HCT116 (cell line): ENCODE measurements at regions not wholly inside any gene's neighbourhood (a gene's known extent, or its start where the extent isn't known, plus 50 kb on each side); places are given as distances from the start of the nearest gene placed in this dataset.

Experiments used
- ATAC-seq: fragments of 200-7000 bp; cut with Tn5 transposase; 2 replicates; pipeline ENCODE4 v1.9.1; 2020; ENCODE audit warnings: mild to moderate bottlenecking, moderate library complexity
- BruUV-seq: library from RNA; stranded (reverse); fragments of 400-500 nt; replicated peaks from 2 replicates; lab custom pipeline; 2021; lab: Mats Ljungman, UMichigan
- CTCF ChIA-PET: fragments of 300-600 bp; sonication (Branson Sonifier 250); formaldehyde crosslinking; loops from one replicate; lab custom pipeline; 2021; ENCODE audit warnings: antibody characterized with exemption; lab: Charles Lee
- POLR2A ChIA-PET: fragments of 300-600, 350-600 bp; sonication (Branson Sonifier 250); formaldehyde crosslinking; loops from one replicate; lab custom pipeline; 2021; ENCODE audit warnings: antibody characterized with exemption; lab: Charles Lee
- RAD21 ChIA-PET, 2 experiments: fragments of 300-600 bp; sonication (Branson Sonifier 250); formaldehyde crosslinking; loops; one replicate each; lab custom pipeline; 2023; ENCODE audit warnings: low total read pairs in 2 of 2; ENCODE audit not compliant: uncharacterized antibody in 2 of 2, unreplicated experiment in 2 of 2, low non-redundant PET in 1 of 2; lab: Charles Lee
- DNase-seq: peaks from one replicate; pipeline ENCODE4 v3.0.0-alpha.2; 2010; ENCODE audit warnings: low read depth, low spot score
- H2AFZ ChIP-seq: fragments of 200-600 bp; shearing (Covaris generic), sonication (generic); 2 replicates; pipeline ENCODE4 v1.6.1; 2017; ENCODE audit warnings: low read depth, mixed run types, mixed read lengths, antibody characterized with exemption, low read length; ENCODE audit not compliant: poor library complexity, severe bottlenecking
- H3K27ac ChIP-seq: 2 replicates; pipeline ENCODE4 v1.5.1; 2012; ENCODE audit warnings: low read depth, low read length
- H3K27me3 ChIP-seq: fragments of 200-600 bp; sonication (generic); 2 replicates; pipeline ENCODE4 v1.6.1; 2016; ENCODE audit warnings: mixed run types, low read length, mixed read lengths; ENCODE audit not compliant: insufficient read depth
- H3K36me3 ChIP-seq, 2 experiments: fragments of 200-500 bp in 1 of 2; fragments of 200-600 bp in 1 of 2; sonication (Bioruptor generic) in 1 of 2; sonication (generic) in 1 of 2; 2 replicates each; pipeline versions ENCODE4 v1.5.1 to v1.6.1; 2014 to 2016; ENCODE audit warnings: low read length in 2 of 2, inconsistent platforms in 1 of 2, mixed read lengths in 1 of 2, mixed run types in 1 of 2; ENCODE audit not compliant: insufficient read depth in 2 of 2, control insufficient read depth in 1 of 2
- H3K4me1 ChIP-seq, 2 experiments: fragments of 200-600 bp in 1 of 2; sonication (generic) in 1 of 2; 2 replicates each; pipeline versions ENCODE4 v1.5.1 to v1.6.1; 2012 to 2017; ENCODE audit warnings: low read length in 2 of 2, inconsistent platforms in 1 of 2, mild to moderate bottlenecking in 1 of 2, mixed read lengths in 1 of 2, mixed run types in 1 of 2, moderate library complexity in 1 of 2; ENCODE audit not compliant: insufficient read depth in 2 of 2, control insufficient read depth in 1 of 2
- H3K4me2 ChIP-seq: fragments of 200-600 bp; sonication (generic); 2 replicates; pipeline ENCODE4 v1.6.1; 2017; ENCODE audit warnings: mixed run types, low read length, mixed read lengths
- H3K4me3 ChIP-seq, 2 experiments: fragments of 200-600 bp in 1 of 2; sonication (generic) in 1 of 2; replicated peaks in 1 of 2; 2 replicates each; pipeline ENCODE4 v1.5.1; 2011 to 2016; ENCODE audit warnings: low read length in 2 of 2, control low read depth in 1 of 2, low read depth in 1 of 2, mild to moderate bottlenecking in 1 of 2, mixed read lengths in 1 of 2, mixed run types in 1 of 2
- H3K79me2 ChIP-seq: fragments of 200-600 bp; sonication (generic); 2 replicates; pipeline ENCODE4 v1.6.1; 2017; ENCODE audit warnings: mild to moderate bottlenecking, mixed run types, low read length, moderate library complexity, mixed read lengths; ENCODE audit not compliant: insufficient read depth
- H3K9ac ChIP-seq: fragments of 200-600 bp; sonication (generic); 2 replicates; pipeline ENCODE4 v1.6.1; 2016; ENCODE audit warnings: low read length, mixed read lengths
- H3K9me2 ChIP-seq: fragments of 200-600 bp; sonication (generic), shearing (Covaris generic); 2 replicates; pipeline ENCODE4 v1.6.1; 2017; ENCODE audit warnings: mixed run types, mild to moderate bottlenecking, moderate library complexity; ENCODE audit not compliant: insufficient read depth
- H3K9me3 ChIP-seq, 2 experiments: fragments of 200-500 bp in 1 of 2; fragments of 200-600 bp in 1 of 2; sonication (Bioruptor generic) in 1 of 2; sonication (generic) in 1 of 2; 2 replicates each; pipeline ENCODE4 v1.6.1; 2014 to 2017; ENCODE audit warnings: low read length in 2 of 2, mixed read lengths in 2 of 2, inconsistent platforms in 1 of 2, low read depth in 1 of 2, mild to moderate bottlenecking in 1 of 2, mixed run types in 1 of 2, moderate library complexity in 1 of 2; ENCODE audit not compliant: control insufficient read depth in 1 of 2, insufficient read depth in 1 of 2
- H4K20me1 ChIP-seq: fragments of 200-600 bp; sonication (generic), shearing (Covaris generic); 2 replicates; pipeline ENCODE4 v1.6.1; 2017; ENCODE audit warnings: mixed run types, mild to moderate bottlenecking, moderate library complexity; ENCODE audit not compliant: insufficient read depth
- CBX3 ChIP-seq: IDR thresholded peaks from 2 replicates; pipeline ENCODE4 v1.6.1; 2012; ENCODE audit warnings: low read depth
- CEBPB ChIP-seq: IDR thresholded peaks from 2 replicates; pipeline ENCODE4 v1.6.1; 2012; ENCODE audit warnings: low read depth
- ELF1 ChIP-seq: IDR thresholded peaks from 2 replicates; pipeline ENCODE4 v1.6.1; 2012; ENCODE audit warnings: low read depth, borderline replicate concordance
- EZH2phosphoT487 ChIP-seq: fragments of 200-600 bp; IDR thresholded peaks from 2 replicates; pipeline ENCODE4 v1.6.1; 2018; ENCODE audit warnings: antibody characterized with exemption, borderline replicate concordance
- JUND ChIP-seq: IDR thresholded peaks from 2 replicates; pipeline ENCODE4 v1.6.1; 2012
- POLR2A ChIP-seq: IDR thresholded peaks from 2 replicates; pipeline ENCODE4 v1.7.0; 2011; ENCODE audit warnings: borderline replicate concordance; ENCODE audit not compliant: insufficient read depth, insufficient read length; ENCODE audit errors: extremely low read depth
- POLR2AphosphoS5 ChIP-seq: IDR thresholded peaks from 2 replicates; pipeline ENCODE4 v1.6.1; 2011; ENCODE audit warnings: mild to moderate bottlenecking, low read depth, low read length, moderate library complexity
- RAD21 ChIP-seq: IDR thresholded peaks from 2 replicates; pipeline ENCODE4 v1.6.1; 2012; ENCODE audit warnings: low read depth, mild to moderate bottlenecking
- REST ChIP-seq: IDR thresholded peaks from 2 replicates; pipeline ENCODE4 v1.6.1; 2012; ENCODE audit warnings: low read depth
- SIN3A ChIP-seq: IDR thresholded peaks from 2 replicates; pipeline ENCODE4 v1.6.1; 2012; ENCODE audit warnings: low read depth
- SP1 ChIP-seq: IDR thresholded peaks from 2 replicates; pipeline ENCODE4 v1.6.1; 2012; ENCODE audit warnings: low read depth
- SRF ChIP-seq: IDR thresholded peaks from 2 replicates; pipeline ENCODE4 v1.6.1; 2012; ENCODE audit warnings: low read depth
- TCF7L2 ChIP-seq: IDR thresholded peaks from 2 replicates; pipeline ENCODE4 v1.7.0; 2011; ENCODE audit warnings: borderline replicate concordance, inconsistent platforms; ENCODE audit not compliant: insufficient read depth, insufficient read length; ENCODE audit errors: extremely low read depth
- ZFX ChIP-seq: fragments of 450-650 bp; IDR thresholded peaks from 2 replicates; pipeline ENCODE4 v1.6.1; 2017
- ZNF274 ChIP-seq: fragments of 200-500 bp; sonication (Bioruptor generic); IDR thresholded peaks from 2 replicates; pipeline ENCODE4 v1.6.1; 2014; ENCODE audit warnings: mild to moderate bottlenecking, low read depth, low read length, inconsistent platforms
- intact Hi-C: fragments of 100-400 bp; cut with micrococcal nuclease; formaldehyde crosslinking; loops from 2 replicates; pipeline ENCODE4 v1.10.0; 2022
- TF ChIP-seq, protein P1 (sequence below): IDR thresholded peaks from 2 replicates; pipeline ENCODE4 v1.6.1; 2011; ENCODE audit warnings: mild to moderate bottlenecking, low read length, moderate library complexity; ENCODE audit not compliant: insufficient replicate concordance; ENCODE audit errors: extremely low read depth

DNA sequence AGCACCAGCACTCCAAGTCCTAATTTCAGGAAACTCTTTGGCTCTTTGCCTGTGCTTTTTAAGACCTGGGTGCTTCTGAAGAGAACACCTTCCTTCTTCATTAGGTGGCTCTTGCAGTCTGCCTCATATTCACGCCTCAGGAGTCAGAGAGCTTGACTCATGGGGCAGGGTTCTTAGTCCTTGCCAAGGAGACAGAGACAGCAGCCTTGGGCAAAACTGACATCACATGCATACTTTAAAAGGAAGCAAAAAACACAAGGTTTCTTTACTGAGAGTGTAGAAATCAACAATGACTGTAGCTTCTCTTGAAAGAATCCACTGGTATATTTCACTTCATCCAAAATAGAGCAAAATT lies 780.6 kb downstream of the INHBA start:
- Histone ChIP-seq H2AFZ (no peak overlapping the region), H3K27ac (no peak overlapping the region), H3K9me3 (no peaks in the 10 kb centered on the region), H3K4me3 (no peak overlapping the region), H3K9me2 (no peaks in the 10 kb centered on the region), H3K4me1 (no peaks in the 10 kb centered on the region), H3K9ac (no peak overlapping the region), H3K79me2 (no peaks in the 10 kb centered on the region), H3K4me2 (no peak overlapping the region)
- DNase-seq: no peak
- BruUV-seq: no TSS peak
- ChIA-PET CTCF (no interaction called here), RAD21 (no interaction called here)
- intact Hi-C loops: no loop called here
- TF ChIP-seq ELF1 (no peak), JUND (no peak), ZNF274 (no peak), TCF7L2 (no peak), POLR2AphosphoS5 (no peak), SIN3A (no peak), EZH2phosphoT487 (no peak), ZFX (no peak), POLR2A (no peak), CEBPB (no peak), CBX3 (no peak), SP1 (no peak), RAD21 (no peak), SRF (no peak), REST (no peak)
- TF ChIP-seq, protein P1, sequence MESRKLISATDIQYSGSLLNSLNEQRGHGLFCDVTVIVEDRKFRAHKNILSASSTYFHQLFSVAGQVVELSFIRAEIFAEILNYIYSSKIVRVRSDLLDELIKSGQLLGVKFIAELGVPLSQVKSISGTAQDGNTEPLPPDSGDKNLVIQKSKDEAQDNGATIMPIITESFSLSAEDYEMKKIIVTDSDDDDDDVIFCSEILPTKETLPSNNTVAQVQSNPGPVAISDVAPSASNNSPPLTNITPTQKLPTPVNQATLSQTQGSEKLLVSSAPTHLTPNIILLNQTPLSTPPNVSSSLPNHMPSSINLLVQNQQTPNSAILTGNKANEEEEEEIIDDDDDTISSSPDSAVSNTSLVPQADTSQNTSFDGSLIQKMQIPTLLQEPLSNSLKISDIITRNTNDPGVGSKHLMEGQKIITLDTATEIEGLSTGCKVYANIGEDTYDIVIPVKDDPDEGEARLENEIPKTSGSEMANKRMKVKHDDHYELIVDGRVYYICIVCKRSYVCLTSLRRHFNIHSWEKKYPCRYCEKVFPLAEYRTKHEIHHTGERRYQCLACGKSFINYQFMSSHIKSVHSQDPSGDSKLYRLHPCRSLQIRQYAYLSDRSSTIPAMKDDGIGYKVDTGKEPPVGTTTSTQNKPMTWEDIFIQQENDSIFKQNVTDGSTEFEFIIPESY: no peak
- TF ChIP-seq, all 23 proteins: peak for 0
- Histone ChIP-seq H3K36me3 (no peaks in the 10 kb centered on the region), H4K20me1 (no peaks in the 10 kb centered on the region), H3K27me3 (no peaks in the 10 kb centered on the region)
- no peak for ATAC-seq
- POLR2A ChIA-PET: no interaction called here
